NCI-H2196 treated with DMSO at 0.1 percent for 48 hours (cell line): ENCODE measurements at regions not wholly inside any gene's neighbourhood (a gene's known extent, or its start where the extent isn't known, plus 50 kb on each side); places are given as distances from the start of the nearest gene placed in this dataset.

Experiments used
- DNase-seq: peaks from one replicate; lab custom pipeline; 2025; ENCODE audit not compliant: unreplicated experiment; lab: John Stamatoyannopoulos, UW

GRCh38 chr9:115964710-115965347 is 188.8 kb upstream of the PAPPA start:
- no peak for DNase-seq

- no peak for DNase-seq
Measured at GRCh38 chr9:115966660-115967059, 186.9 kb upstream of the PAPPA start.

- no peak for DNase-seq
Measured at GRCh38 chr9:115969096-115969495, 184.5 kb upstream of the PAPPA start.

- no peak for DNase-seq
Measured at GRCh38 chr9:115972362-115972761, 181.2 kb upstream of the PAPPA start.

GRCh38 chr9:115972843-115973595 is 180.6 kb upstream of the PAPPA start:
- DNase-seq, result no peak

- no peak for DNase-seq
Measured at GRCh38 chr9:115976781-115977180, 176.8 kb upstream of the PAPPA start.

- DNase-seq, result no peak
Measured at GRCh38 chr9:115978091-115978490, 175.5 kb upstream of the PAPPA start.

GRCh38 chr9:115978659-115979096 is 174.9 kb upstream of the PAPPA start:
- DNase-seq, result no peak

- DNase-seq, result no peak
Measured at GRCh38 chr9:115980054-115980453, 173.5 kb upstream of the PAPPA start.

- DNase-seq, result no peak
Measured at GRCh38 chr9:115980502-115980901, 173.1 kb upstream of the PAPPA start.

GRCh38 chr9:115980976-115981375 is 172.6 kb upstream of the PAPPA start:
- DNase-seq, result no peak

- no peak for DNase-seq
Measured at GRCh38 chr9:115983366-115983765, 170.2 kb upstream of the PAPPA start.

- no peak for DNase-seq
Measured at GRCh38 chr9:115985657-115986056, 167.9 kb upstream of the PAPPA start.

- no peak for DNase-seq
Measured at GRCh38 chr9:115986508-115986907, 167.1 kb upstream of the PAPPA start.

GRCh38 chr9:115988701-115989100 is 164.9 kb upstream of the PAPPA start:
- no peak for DNase-seq

- DNase-seq, result no peak
Measured at GRCh38 chr9:115989831-115990230, 163.8 kb upstream of the PAPPA start.

- DNase-seq, result no peak
Measured at GRCh38 chr9:115992834-115993233, 160.8 kb upstream of the PAPPA start.

- no peak for DNase-seq
Measured at GRCh38 chr9:115997923-115998322, 155.7 kb upstream of the PAPPA start.

GRCh38 chr9:115998666-115999065 is 154.9 kb upstream of the PAPPA start:
- DNase-seq, result no peak

GRCh38 chr9:115999498-115999897 is 154.1 kb upstream of the PAPPA start:
- DNase-seq, result no peak

GRCh38 chr9:116000748-116001329 is 152.8 kb upstream of the PAPPA start:
- DNase-seq, result no peak

- no peak for DNase-seq
Measured at GRCh38 chr9:116002181-116002580, 151.4 kb upstream of the PAPPA start.
